H1 (cell line): ENCODE measurements at regions not wholly inside any gene's neighbourhood (a gene's known extent, or its start where the extent isn't known, plus 50 kb on each side); places are given as distances from the start of the nearest gene placed in this dataset.

Experiments used
- POLR2A ChIP-seq, 2 experiments: IDR thresholded peaks; 1 replicate in 1 of 2; 2 replicates in 1 of 2; pipeline ENCODE4 v1.6.1; 2011; ENCODE audit warnings: low read depth in 2 of 2, low read length in 2 of 2, mild to moderate bottlenecking in 2 of 2; ENCODE audit errors: control extremely low read depth in 1 of 2
- TF ChIP-seq, protein P1 (sequence below): fragments of 300-600 bp; sonication (generic); IDR thresholded peaks from 2 replicates; pipeline ENCODE4 v1.7.1; 2012; ENCODE audit warnings: low read length, moderate library complexity, mild to moderate bottlenecking, inconsistent platforms; ENCODE audit not compliant: insufficient replicate concordance
- TF ChIP-seq, protein P2 (sequence below): IDR thresholded peaks from 2 replicates; pipeline ENCODE4 v1.6.1; 2011; ENCODE audit warnings: low read depth, mild to moderate bottlenecking, low read length; ENCODE audit not compliant: insufficient read depth

GRCh38 chr10:71082960-71083715, 129.2 kb upstream of the UNC5B start (continued):
- TF ChIP-seq, protein P1, sequence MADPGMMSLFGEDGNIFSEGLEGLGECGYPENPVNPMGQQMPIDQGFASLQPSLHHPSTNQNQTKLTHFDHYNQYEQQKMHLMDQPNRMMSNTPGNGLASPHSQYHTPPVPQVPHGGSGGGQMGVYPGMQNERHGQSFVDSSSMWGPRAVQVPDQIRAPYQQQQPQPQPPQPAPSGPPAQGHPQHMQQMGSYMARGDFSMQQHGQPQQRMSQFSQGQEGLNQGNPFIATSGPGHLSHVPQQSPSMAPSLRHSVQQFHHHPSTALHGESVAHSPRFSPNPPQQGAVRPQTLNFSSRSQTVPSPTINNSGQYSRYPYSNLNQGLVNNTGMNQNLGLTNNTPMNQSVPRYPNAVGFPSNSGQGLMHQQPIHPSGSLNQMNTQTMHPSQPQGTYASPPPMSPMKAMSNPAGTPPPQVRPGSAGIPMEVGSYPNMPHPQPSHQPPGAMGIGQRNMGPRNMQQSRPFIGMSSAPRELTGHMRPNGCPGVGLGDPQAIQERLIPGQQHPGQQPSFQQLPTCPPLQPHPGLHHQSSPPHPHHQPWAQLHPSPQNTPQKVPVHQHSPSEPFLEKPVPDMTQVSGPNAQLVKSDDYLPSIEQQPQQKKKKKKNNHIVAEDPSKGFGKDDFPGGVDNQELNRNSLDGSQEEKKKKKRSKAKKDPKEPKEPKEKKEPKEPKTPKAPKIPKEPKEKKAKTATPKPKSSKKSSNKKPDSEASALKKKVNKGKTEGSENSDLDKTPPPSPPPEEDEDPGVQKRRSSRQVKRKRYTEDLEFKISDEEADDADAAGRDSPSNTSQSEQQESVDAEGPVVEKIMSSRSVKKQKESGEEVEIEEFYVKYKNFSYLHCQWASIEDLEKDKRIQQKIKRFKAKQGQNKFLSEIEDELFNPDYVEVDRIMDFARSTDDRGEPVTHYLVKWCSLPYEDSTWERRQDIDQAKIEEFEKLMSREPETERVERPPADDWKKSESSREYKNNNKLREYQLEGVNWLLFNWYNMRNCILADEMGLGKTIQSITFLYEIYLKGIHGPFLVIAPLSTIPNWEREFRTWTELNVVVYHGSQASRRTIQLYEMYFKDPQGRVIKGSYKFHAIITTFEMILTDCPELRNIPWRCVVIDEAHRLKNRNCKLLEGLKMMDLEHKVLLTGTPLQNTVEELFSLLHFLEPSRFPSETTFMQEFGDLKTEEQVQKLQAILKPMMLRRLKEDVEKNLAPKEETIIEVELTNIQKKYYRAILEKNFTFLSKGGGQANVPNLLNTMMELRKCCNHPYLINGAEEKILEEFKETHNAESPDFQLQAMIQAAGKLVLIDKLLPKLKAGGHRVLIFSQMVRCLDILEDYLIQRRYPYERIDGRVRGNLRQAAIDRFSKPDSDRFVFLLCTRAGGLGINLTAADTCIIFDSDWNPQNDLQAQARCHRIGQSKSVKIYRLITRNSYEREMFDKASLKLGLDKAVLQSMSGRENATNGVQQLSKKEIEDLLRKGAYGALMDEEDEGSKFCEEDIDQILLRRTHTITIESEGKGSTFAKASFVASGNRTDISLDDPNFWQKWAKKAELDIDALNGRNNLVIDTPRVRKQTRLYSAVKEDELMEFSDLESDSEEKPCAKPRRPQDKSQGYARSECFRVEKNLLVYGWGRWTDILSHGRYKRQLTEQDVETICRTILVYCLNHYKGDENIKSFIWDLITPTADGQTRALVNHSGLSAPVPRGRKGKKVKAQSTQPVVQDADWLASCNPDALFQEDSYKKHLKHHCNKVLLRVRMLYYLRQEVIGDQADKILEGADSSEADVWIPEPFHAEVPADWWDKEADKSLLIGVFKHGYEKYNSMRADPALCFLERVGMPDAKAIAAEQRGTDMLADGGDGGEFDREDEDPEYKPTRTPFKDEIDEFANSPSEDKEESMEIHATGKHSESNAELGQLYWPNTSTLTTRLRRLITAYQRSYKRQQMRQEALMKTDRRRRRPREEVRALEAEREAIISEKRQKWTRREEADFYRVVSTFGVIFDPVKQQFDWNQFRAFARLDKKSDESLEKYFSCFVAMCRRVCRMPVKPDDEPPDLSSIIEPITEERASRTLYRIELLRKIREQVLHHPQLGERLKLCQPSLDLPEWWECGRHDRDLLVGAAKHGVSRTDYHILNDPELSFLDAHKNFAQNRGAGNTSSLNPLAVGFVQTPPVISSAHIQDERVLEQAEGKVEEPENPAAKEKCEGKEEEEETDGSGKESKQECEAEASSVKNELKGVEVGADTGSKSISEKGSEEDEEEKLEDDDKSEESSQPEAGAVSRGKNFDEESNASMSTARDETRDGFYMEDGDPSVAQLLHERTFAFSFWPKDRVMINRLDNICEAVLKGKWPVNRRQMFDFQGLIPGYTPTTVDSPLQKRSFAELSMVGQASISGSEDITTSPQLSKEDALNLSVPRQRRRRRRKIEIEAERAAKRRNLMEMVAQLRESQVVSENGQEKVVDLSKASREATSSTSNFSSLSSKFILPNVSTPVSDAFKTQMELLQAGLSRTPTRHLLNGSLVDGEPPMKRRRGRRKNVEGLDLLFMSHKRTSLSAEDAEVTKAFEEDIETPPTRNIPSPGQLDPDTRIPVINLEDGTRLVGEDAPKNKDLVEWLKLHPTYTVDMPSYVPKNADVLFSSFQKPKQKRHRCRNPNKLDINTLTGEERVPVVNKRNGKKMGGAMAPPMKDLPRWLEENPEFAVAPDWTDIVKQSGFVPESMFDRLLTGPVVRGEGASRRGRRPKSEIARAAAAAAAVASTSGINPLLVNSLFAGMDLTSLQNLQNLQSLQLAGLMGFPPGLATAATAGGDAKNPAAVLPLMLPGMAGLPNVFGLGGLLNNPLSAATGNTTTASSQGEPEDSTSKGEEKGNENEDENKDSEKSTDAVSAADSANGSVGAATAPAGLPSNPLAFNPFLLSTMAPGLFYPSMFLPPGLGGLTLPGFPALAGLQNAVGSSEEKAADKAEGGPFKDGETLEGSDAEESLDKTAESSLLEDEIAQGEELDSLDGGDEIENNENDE: no peak
- TF ChIP-seq, protein P2, sequence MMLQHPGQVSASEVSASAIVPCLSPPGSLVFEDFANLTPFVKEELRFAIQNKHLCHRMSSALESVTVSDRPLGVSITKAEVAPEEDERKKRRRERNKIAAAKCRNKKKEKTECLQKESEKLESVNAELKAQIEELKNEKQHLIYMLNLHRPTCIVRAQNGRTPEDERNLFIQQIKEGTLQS: no peak
- no peak for TF ChIP-seq POLR2A (IDR thresholded peaks at IDR 0.05; ENCODE audit: control extremely low read depth in 1 of 2, low read depth in 2 of 2, low read length in 2 of 2)
